Kasumi-1 (cell line): ENCODE measurements at regions not wholly inside any gene's neighbourhood (a gene's known extent, or its start where the extent isn't known, plus 50 kb on each side); places are given as distances from the start of the nearest gene placed in this dataset.
A peak's percentile ranks its signal among the peaks of the same experiment; 100 is the strongest.
"Not testable (repeated sequence)": the region's sequence is repeated elsewhere in the genome, so short reads cannot be mapped to it uniquely, and the experiment has no call there.

Experiments used
- DNase-seq, 2 experiments: peaks; one replicate each; lab custom pipeline; 2025; lab: John Stamatoyannopoulos, UW

DNA sequence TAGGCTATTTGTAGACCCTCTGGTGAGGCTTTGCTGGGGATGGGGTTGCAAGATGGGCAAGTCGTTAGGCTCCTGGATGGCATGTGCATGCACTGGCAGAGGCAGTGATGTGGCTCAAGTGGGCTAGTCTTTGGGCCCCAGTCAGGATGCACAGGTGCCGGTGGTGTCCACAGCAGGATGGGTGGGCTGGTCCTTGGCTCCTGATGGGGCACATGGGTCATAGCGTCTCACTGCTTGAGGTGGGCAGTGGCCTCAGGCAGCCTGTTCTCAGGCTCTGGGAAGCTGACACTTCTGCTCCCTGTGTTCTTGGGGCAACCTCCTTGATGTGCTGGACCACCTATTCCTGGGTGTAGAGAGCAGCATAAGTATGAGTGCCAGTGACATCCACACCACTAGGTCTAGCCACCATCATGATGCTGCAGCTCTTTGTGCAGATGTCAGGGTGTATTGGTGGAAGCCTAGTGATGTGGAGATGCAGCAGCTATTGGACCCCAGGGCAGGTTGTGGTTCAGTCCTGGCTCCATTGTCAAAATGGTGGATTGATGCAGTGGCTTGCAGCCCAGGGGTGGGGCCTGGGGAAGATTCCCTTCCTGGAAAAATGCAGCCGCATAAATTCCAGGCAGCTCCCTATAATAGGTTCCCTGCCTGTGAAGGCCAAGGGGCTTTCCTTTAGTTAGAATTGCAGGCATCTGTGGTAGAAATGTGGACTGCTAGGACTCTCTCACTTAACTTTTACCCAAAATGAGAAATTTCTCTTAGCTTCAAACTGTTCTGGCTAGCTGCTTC is 742.5 kb upstream of the MDGA2 start:
- no peak for DNase-seq

DNA sequence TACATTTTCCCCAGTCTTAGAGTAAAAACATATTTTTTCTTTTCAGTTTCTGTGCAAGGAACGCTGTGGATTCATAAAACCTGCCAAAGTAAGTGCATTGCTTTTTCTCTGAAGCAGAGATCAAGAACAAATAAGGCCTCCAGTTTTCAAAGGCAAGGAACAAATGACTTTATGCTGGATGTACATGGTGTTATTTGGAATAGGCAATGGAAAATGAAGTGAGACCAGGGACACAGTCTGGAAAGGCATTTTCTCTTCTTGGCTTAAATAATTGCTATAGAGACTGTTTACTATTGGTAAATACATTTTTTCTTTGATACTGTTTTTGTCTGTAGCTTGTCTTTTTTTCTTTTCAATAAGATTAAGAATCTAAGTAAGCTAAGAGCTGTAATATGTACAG is 725.9 kb upstream of the MDGA2 start:
- DNase-seq = no peak

DNA sequence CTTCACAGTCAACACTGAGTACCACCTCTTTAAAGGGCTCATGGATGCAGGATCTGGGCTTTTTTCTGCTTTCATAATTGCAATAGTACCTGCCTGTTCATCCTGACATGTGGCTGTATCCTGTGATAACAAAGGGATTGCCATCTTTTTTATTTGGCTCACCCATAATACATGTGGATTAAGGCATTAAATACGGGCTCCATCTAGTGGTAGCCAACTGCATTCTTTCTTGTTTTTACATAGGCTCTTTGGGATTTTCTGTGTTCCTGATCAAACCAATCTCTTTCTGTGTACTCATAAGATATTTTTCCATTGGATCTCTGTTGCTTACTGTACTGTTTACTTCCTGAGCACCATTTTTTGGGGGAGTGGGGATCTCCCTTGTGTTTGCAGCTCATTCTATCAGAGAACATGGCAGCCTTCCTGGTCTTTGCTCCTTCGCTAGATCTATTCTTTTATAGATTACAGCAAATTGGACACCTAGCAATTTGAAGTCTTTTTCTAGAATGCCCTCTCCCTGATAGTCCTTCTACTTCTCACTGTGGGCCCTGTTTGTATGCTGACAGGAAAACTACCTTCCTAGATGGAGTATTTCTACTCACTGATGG is 723.4 kb upstream of the MDGA2 start:
- peak; percentile 49 to 73 for DNase-seq

DNA sequence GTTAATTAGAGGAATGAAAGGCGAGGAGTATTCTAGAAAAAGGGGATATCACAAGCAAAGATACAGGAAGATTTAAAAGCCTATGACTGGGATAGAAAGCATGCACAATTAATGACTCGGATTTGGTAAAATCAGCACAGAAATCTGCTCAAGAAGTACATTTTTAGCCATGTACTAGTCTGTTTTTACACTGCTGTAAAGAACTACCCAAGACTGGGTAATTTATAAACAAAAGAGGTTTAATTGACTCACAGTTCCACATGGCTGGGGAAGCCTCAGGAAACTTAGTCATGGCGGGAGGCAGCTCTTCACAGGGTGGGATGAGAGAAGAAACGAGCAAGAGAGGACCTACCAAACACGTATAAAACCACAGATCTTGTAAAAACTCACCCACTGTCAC is 716.3 kb upstream of the MDGA2 start:
- no peak for DNase-seq

DNA sequence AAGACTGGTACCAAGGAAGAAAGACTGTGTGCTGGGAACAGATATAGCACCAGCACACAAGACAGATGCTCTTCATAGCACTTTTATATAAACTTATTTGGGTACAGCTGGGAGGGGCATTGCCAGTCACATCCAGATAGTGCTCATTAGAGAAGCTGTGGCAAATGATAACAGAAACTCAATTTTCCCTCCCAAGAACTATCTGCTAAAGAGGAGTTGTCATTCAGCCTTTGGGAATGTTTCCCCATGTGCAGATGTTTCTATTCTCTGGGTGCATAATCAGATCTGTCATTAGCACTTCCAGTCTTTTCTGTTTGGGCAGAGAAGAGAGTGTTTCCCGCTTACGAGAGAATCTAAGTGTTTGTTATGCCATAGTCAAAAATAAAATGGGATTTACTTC is 714.9 kb upstream of the MDGA2 start:
- DNase-seq = no peak

DNA sequence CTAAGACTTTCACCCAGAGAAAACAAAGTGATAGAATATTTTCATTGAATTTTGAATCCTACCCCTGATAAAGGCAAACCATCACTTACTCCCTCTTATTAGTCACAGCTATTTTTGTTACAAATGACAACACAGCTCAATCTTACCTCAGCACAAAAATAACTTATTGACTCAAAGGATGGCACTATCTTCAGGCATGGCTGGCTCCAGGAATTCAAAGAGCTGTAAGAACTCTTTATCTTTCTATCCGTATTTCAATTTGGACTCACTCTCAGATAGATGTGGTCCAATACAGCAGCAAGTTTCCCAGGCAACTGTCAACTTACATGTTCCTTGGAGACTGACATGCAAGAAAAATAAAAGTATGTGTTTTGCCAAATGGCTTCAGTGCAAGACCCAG is 709.4 kb upstream of the MDGA2 start:
- DNase-seq = no peak

DNA sequence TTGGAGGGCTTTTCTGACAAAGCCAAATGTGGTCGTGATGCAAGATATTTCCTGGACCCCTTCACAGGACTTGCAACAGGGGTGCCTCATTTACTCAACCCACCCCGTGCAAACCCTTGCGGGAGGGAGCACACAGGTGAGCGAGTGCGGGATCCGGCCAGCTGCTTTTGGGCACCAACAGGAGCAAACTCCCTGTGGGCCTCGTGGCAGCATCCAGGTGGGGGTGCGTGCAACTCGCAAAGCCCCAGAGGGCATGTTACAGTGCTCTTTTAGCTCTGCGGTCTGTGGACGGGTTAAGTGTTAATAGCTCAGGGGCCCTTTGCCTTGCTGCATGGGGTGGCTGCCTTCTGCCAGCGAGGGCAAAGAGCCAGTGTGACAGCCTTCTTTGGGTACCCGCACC is 707.6 kb upstream of the MDGA2 start:
- DNase-seq = no peak

DNA sequence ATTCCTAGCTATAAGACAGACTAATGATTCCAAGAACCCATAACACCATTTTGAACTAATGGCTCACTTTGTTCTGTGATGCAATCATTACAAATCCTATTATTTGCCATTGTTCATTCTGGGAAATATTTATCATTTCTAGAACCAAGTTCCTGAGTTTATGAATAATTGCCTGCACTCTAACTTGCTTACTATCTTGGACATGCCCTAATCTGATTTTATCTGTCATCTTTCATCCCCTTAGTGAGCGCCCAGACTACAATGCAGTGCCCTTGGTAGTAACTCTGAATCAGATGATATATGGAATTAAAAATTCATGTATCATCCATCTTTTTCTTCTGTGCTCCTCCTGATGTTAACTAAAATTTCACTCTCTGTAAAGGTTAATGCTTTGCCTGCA is 703.1 kb upstream of the MDGA2 start:
- DNase-seq = no peak

DNA sequence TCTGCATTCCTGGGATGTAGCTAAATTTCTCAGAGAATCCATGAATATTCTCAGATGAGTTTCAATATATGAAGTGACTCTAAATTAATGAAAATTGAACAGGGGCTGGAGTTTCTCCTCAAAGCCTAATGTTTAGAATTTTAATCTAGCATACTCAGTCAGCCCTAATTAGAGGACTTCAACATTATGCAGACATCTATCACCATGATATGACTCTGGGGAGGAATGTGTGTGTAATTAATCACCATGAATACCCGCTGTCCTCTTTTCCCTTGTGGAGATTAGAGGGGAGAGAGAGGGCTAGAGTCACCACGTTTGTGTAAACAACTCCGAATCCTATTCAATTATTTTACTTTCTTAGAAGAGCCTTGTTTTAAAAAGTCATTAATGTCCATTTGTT is 698.6 kb upstream of the MDGA2 start:
- DNase-seq = no peak

DNA sequence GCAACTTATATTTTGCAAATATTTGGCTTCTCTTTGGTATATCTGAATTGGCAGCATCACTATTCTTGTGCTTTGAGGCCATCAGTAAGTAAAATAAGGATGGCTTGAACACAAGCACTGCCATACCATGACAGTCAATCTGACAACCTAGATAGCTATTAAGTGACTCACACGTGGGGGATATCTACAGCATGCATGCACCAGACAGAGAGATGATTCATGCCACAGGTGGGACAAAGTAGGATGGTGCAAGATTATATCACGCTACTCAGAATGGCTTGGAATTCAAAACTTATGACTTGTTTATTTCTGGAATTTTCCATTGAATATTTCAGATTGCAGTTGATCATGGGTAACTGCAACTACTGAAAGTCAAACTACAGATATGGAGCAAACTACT is 675.6 kb upstream of the MDGA2 start:
- DNase-seq = no peak

DNA sequence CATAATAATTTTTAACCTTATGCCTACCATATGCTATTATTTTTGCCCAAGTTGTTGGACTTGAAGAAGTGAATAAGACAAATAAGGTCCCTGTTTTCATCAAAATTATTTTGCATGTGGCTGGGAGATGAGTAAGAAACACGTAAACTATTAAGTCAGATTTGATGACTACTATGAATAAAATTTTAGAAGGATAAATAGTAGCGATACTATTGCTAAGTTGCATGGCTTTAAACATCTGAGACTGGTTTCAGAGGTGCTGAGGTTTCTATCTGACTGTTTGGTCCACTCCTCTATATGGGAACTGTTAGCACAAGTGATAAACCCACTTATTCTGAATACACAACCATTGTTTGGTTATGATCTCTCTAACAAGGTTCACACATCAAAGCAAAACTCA is 674.3 kb upstream of the MDGA2 start:
- no peak for DNase-seq

DNA sequence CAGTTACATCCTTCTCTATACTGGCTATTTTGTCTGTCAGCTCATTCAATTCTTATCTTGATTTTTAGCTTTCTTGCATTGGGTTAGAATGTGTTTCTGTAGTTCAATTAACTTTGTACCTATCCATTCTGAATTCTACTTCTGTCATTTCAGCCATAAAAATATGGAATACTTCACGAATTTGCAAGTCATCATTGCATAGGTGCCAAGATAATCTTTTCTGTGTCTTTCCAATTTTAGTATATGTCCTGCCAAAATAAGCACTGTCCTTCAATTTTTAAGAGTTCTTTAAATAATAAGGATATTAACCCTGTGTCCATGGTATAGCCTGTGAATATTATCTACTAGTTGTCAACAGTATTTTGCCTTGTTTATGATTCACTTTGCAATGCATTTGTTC is 665.7 kb upstream of the MDGA2 start:
- no peak for DNase-seq

DNA sequence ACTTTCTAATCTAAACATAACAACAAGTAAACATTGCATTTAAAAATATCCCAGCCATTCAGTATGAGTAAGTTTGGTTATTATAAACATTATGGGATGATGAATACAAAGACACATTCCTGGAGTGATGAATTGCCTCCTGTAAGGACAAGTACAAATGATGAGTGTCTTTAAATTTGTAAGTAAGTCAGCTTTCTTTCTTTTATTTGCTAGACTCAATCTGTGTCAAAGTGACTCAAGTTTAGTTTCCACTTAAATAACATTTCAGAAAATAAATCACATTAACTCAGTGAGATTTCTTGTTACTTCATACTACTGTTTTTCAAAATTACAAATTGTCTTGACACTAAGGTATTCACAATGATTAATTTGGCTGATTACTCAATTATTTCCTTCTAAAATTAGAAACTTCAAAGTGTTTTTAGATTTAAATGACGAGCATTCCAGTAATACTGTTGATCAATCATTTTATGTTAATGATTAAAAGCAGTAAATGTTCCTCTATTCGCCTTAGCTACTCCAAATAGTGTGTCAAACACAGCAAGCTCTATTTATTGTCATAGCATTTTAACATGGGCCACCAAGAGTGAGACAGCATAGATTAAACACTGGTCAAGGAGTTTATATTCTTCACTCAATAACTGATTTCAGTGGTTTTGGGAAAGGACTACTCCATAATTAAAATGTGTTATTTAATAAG is 658.0 kb upstream of the MDGA2 start:
- DNase-seq = no peak

DNA sequence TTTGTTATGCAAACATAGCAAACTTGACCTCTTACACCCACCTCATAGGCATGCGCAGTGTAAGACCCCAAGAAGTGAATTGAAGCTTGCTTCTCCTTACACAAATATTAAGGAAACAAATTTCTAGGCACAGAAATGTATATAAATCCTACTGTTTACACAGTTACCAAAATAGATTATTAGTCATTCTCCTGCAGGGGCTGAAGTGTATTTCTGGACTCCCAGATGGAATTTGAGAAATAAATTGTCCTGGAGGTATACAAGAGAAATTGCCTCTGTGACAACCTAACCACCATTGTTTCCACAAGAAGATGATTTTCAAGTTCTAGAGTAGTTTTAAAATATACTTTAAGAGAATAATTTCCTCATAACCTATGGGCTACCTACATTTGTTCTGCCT is 656.0 kb upstream of the MDGA2 start:
- no peak for DNase-seq

DNA sequence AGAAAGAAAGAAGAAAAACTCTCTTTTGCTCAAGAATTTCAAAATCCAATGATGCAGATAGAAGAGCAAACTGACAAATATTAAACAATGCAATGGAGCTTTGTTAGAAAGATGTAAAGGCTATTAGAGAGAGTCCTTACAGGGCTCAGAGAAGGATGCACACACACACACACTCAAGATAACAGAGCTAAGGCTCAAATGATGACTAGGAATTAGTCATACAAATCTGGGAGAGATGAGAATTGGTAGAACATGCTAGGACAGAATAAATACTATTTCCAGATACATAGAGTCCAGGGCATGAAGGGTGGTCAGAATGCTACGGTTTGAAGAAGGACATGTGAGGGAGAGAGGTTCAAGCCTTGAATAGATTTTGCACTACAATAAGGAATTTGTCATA is 650.1 kb upstream of the MDGA2 start:
- no peak for DNase-seq

DNA sequence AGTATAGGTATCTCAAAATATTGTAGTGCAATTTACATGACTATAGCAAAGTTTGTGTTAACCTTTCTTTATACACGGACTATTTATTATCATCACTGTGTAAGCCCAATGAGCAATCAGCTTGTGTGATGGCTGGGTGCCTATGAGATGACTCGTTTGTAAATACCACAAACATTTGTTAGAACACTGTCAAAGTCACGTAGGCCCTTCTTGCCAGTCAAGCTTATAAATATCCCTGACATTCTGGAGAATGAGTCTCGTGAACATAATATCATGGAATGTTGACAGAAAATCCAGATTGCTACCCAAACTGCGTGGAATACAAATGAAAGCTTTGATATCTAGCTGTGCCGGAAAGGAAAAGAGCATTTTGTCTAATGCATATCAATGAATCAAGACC is 648.3 kb upstream of the MDGA2 start:
- no peak for DNase-seq

DNA sequence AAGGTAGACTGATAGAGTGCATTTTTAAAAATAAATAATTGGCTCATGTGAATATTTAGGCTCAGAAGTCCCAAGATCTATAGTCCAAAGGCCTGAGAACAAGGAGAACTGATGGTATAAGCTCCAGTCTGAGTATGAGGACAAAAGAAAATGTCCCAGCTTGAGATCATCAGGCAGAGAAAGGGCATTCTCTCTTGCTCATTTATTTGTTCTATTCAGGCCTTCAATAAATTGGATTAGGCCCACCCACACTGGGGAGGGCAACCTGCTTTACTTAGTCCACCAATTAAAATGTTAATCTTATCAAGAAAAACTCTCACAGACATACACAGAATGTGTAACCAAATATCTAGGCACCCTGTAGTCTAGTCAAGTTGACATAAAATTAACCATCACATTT is 644.4 kb upstream of the MDGA2 start:
- no peak for DNase-seq

DNA sequence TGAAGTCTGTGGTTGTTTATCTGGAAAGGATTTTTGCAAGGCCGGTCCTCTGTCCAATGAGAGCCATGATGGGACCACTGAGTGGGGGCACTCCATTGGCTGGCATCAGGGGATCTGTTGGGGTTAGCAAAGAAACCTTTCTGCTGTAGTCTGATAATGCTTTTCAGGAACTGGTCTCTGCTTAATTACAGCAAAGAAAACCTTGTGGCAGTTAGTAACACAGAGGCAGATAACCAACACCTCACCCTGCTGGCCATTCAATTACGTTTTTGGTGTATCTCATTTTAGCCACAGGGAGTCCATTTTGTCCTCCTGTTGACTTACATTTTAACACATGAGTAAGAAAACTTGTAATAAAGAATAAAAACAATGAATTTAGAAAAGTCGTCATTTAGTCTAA is 629.3 kb upstream of the MDGA2 start:
- no peak for DNase-seq

DNA sequence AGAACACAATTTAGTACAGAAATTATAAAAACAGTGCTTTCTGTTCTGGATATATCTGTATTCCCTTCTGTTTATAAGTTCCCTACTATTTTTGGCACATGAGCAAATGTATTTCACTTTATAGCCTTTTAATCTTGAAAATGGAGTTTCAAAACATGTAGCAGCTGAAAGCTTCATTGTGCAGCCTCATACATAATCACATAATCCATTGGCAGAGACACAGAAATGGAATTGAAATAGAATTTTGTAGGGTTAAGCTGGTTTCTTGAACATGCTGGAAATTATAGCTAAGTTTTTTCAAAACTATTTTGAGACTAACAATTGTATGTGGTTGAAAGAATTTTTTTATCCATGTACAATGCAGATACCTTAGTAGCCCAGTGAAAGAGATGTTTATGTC is 614.3 kb upstream of the MDGA2 start:
- DNase-seq = no peak

DNA sequence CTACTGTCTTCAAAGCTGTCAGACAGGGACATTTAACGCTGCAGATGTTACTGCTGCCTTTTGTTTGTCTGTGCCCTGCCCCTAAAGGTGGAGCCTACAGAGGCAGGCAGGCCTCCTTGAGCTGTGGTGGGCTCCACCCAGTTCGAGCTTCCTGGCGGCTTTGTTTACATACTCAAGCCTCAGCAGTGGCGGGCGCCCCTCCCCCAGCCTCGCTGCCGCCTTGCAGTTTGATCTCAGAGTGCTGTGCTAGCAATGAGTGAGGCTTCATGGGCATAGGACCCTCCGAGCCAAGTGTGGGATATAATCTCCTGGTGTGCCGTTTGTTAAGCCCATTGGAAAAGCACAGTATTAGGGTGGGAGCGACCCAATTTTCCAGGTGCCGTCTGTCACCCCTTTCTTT is 609.8 kb upstream of the MDGA2 start:
- not testable (repeated sequence) for DNase-seq

DNA sequence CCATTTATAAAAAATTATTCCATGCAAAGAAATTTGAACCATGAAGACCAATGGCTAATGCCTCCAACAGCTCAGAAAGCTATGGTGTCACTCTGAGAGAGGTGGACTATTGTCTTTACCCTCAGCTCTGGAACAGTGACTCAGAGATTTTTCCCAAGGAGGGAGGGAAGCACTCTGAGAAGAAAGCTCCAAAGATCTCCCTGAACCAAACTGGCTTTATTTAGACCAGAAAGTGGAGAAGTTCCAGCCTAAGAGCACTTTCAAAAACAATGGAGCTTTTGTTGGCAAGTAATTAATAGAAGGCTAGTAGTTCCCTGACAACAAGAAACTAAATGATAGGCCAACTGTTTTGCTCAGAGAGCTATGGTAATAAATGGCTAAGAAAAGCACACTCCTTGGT is 599.9 kb upstream of the MDGA2 start:
- DNase-seq = no peak

DNA sequence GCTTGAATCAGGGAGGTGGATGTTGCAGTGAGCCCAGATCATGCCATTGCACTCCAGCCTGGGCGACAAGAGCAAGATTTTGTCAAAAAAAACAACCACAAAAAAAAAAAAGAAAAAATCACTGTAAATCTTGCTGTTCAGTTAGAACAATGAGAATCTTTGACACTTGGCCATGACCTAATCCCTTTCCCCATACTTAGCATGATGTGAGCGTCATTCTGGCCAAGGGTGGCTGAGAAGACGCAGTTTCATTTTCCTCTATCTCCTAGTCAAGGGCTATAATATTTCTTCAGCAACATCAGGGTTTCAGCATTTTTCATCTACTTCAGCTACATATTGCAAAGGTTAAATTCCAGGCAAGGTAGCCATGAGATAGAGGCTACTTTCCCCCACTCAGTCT is 599.4 kb upstream of the MDGA2 start:
- no peak for DNase-seq

DNA sequence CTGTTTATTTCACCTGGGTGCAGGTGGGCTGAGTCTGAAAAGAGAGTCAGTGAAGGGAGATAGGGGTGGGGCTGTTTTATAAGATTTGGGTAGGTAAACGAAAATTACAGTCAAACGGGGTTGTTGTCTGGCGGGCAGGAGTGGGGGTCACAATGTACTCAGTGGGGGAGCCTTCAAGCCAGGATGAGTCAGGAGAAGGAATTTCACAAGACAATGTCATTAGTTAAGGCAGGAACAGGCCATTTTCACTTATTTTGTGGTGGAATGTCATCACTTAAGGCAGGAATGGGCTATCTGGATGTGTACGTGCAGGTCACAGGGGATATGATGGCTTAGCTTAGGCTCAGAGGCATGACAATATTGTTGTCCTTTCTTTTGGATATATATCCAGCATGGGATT is 592.5 kb upstream of the MDGA2 start:
- DNase-seq = not testable (repeated sequence)

DNA sequence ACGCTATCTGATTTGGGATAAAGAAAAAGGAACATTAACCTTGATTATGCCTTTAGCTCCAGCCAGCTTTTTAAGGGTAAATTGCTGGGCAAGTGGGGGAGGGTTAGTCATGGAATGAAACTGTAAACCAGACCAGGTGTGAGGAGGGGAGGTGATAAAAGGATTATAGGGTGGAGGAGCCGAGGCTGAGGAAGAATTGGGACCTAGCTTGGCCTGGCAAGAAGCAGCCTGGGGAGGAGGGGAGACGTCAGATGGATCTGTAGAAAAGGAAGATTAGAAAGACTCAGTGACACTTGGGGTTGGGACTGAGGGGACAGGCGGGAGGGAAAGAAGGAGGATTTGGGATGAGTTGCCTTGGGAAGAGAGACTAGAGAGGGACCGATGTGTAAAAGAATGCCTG is 590.8 kb upstream of the MDGA2 start:
- not testable (repeated sequence) for DNase-seq
